RPMI7951 (cell line): ENCODE measurements at regions not wholly inside any gene's neighbourhood (a gene's known extent, or its start where the extent isn't known, plus 50 kb on each side); places are given as distances from the start of the nearest gene placed in this dataset.
"Not testable (repeated sequence)": the region's sequence is repeated elsewhere in the genome, so short reads cannot be mapped to it uniquely, and the experiment has no call there.

Experiments used
- DNase-seq: peaks from one replicate; pipeline ENCODE4 v3.0.0-alpha.2; 2012; ENCODE audit warnings: low read depth

DNA sequence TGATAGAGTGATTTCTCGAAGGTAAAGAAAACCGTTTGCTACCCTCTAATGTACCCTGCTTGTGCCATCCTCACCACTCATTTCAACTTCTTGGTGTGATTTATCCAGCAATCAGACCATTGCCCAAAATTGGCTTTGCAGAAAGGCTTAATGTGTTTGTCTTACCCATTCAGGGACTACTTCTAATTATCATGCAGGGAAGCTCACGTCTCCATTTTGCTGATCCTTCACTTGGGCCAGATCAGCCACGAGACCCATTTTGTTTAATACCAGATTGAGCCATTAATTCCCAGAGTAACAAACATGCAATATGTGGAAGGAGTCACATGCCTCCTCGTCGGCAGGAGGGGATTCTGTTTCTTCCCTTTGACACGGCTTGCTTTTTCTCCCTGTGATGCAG is 51.1 kb upstream of the CRY1 start:
- no peak for DNase-seq

DNA sequence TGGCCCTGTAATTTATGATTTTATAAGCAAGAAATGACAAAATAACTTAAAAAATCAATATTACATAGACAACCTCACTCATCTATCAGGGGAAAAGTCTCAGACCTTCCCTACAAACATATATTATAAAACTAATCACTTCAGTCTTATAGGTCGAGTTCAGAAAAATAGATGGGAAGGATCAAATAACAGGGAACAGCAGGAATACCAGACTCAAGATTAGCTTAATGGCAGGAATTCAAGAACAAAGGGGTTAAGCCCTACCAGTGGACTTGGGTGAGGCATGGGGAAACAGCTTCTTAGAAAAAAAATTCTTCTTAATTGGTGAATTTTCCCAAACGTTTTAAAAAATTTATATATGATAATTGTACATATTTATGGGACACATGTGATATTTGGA is 51.6 kb upstream of the CRY1 start:
- peak; percentile 5 for DNase-seq

DNA sequence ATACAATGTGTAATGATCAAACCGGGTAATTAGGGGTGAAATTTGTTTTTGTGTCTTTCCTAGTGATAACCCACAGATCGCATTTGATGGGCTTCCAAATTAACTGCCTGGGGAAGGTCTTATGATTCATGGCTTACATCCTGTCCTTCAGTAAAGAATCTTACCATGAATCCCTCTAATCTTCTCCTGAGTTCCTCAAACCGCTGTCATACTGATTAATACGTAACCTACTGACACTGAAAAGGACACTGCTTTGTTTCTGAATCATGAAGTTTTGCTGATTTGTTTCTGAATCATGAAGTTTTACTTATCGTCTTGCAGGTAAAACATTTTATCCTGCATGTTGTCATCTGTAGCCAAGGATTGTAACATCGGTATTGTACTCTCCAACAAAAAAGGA is 52.0 kb upstream of the CRY1 start:
- peak; percentile 53 for DNase-seq

DNA sequence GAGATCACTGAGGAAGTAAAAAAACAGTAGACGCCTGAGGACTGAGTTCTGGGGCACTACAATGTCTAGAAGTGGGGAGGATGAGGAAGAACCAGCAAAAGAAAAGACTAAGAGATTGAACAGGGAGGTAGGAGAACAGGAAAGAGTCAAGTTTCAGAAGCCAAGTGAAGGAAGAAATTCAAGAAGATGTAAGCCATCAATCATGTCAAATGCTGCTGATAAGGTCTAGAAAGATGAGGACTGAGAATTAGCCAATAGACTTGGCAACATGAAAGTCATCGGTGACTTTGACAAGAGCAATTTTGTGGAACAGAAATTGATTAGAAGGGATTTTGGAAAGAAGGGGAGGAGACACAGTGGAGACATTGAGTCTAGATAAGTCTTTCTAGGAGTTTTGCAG is 54.8 kb upstream of the CRY1 start:
- DNase-seq = no peak

DNA sequence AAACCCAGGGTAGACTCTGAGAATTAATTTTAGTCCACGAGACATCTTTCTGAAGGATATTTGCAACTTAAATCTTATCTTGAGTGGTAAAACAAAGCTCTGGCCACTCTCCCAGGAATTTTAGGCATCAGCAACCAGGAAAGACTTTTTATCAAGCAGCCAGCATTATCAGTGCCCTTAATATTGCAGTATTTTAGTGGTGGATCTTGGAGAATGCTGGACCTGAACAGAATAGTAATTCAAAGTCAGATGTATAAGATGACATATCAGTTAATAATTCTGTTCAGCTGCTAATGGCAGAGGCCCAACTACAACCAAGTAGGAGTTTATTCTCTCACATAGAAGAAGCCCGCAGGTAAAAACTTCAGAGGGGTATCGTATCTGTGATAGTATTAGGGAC is 59.0 kb upstream of the CRY1 start:
- DNase-seq = no peak

DNA sequence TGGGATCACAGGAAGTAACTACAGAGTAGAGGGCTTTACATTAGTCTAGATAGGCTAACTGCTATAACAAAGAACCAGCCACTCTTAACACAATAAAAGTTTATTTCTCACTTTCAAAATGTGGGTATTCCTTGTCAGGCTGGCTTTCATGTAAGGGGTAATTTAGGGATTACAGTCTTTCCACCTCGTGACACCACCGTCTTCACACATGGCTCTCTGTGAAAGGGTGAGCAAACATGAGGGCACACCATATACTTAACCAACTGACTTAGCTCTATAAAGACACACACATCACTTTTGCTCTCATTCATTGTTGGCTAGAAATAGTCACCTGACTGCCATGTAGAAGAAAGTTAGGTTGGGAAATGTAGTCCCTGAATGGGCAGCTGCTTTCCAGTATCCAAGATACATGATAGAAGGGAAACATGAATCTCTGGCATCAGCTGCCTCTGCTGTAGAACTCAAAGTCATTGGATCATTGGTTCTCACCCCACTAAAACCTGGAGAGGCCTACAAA is 66.1 kb upstream of the CRY1 start:
- no peak for DNase-seq

DNA sequence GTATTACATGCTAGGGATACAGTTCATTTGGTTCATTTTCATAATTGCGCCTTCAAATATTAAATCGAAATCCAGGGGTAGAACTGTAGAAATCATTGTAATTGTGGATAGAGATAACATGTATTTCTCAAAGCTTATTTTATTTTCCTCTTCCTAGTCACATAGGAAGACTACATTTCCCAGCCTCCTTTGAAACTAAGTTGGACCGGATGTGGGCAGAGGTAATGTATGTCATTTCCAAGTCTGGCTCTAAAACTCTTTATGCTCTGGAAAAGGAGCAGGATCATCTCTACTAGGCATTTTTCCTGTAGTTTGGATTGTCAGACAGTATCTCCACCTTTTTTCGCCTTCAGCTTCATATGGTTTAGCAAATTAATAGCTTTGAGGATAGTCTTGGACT is 70.1 kb upstream of the CRY1 start:
- DNase-seq = peak; percentile 7

DNA sequence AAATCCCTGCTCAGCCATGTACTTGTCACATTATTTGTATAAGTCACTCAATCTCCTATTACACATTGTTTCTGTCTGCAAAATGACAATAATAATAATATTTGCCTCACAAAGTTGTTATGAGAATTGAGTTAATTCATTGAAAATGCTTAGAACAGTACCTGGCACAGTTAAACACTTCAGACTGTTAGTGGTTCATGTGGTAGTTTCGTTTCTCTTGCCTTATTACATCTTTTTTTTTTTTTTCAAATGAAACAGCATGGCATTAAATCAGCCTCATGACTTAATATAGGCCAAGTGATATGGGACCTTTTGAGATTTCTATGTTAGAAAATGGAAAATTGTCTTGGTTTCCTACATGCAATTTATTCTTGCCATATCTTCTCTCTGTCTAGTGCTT is 71.0 kb upstream of the CRY1 start:
- DNase-seq = no peak

DNA sequence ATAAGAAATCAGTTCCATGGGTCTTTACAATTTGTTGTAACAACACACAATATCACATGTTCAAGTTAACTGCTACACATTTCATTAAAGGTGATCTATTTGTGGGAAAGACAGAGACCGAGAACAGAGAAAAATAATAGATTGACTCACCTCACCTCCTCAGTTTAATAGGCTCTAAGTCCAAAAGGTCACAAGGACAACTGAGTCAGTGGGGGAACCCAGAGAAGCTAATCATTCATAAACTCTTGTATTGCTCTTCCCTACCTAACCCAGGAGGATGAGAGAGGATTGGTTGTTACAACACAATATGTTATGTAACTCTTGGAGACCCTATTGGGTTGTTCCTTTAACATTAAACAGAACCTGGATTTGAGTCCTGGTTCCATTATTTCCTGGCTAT is 72.2 kb upstream of the CRY1 start:
- DNase-seq = no peak

DNA sequence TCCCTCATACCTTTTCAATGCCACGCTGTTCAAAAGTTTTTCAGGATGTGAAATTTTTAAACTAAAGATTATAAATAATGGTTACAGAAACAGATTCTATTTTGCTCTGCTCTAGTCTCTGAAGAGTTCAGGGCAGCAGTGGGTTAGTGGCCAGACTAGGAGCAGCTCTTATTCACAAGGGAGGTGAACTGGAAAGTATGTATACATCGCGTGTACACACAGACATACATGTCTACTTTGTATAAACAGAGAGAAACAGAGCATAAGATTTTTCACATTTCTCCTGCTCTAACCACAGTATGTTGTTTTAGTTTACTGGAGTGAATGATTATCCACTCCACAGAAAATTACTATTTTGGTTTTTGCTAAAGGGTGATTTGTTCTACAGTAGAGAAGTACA is 74.4 kb upstream of the CRY1 start:
- no peak for DNase-seq

DNA sequence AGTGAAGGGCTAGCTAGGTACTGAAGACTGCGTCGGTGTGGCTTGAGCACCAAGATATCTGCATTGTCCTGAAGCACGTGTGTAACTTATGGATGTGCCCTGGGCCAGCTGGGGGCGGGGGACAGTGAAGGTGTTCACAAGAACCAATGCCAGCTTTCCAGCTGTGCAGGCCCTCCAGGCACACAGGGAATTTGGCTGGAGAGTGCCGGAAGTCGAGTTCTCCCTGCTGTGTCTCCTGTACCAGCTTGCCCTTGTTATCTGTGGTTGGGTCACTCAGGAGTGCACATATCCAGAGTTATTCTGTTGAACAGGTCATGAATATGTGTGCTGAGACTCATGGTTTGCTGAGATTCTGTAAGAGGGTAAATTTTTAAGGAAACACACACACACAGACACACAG is 75.9 kb upstream of the CRY1 start:
- no peak for DNase-seq

DNA sequence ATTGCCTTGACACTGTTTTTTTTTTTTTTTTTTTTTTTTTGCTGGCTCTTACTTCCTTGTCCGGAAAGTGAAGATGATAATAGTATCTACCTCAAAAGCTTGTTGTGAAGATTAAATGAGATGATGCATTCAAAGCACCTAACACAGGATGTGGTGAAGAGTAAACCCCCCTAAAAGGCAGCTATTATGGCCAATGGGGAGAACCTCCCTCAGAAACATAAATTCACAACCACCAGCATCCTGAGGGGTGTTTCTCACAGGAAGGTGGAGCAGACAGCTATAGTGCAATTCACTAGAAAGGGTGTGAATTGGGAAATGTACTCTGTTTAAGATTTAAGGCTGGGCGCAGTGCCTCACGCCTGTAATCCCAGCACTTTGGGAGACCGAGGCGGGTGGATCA is 85.4 kb upstream of the CRY1 start:
- DNase-seq = no peak

DNA sequence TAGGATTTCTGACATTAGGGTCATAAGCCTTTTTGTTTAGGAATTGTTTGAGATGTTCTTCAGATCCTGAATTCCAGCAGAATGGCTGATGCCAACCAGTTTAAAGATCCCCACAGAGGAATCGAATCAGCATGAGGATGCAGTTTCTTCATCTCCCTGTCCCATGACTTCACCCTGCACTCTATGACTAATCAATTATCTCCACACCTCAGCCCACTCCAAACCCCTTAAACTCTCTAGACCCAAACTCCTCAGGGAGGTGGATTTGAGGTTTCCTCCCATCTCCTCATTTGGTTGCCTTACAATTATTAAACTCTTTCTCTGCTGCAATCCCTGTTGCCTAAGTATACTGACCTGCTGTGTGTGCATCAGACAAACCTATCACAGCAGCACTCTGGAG is 86.5 kb upstream of the CRY1 start:
- DNase-seq = no peak

DNA sequence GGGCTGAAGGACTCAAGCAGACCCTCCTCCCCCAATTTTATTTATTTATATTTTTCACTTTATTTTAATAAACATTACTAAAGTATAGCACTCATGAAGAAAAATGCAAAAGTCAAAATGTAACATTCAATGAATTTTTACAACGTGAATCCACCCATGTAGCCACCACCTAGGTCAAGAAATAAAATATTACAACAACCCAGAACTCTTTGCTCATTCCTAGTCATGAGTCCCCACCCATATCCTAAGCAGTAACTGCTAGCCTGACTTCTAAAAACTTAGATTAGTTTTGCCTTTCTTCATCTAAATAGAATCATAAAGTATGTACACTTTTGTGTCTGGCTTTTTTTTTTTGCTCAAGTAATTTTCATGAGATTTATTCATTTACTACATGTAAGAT is 86.9 kb upstream of the CRY1 start:
- no peak for DNase-seq

DNA sequence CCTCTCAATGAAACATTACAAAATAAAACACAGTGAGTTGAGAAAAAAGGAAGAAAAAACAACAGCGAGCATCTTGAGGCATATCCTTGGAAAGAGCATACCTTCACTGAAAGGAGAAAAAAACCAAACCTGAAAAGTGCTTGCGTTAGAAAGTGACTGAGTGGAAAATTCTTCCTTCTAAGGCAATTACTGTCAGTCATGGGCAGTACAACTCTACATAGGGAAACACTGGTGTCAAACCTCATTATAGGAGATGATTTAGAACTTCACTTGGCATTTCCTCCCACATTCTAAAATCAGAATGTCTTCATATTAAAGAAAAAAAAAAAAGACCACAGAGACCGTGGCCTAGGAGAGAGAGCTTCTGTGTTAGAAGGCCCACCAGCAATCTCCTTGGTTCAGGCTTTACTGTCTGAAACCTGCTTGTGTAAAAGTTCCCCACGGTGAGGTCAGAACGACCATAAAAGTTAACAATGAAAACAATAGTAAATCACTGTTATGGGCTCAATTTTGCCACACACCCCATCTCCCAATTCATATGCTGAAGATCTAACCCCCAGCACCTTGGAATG is 91.1 kb upstream of the CRY1 start:
- DNase-seq = no peak

DNA sequence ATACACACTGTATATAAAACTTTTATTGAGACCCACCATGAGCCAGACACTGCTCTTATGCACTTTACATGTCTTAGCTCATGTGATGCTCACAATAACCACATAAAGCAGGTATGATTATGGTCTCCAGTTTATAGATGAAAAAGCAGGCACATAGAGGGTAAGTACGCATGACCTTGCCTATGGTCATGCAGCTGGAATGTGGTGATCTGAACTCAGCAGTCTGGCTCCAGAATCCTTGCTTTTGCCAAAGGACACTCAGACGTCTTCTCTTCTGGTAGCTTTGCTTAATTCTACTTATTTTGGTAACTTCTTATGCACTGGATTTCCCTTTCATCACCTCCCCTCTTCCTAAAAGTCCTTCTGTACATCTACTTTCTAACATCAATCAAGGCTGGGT is 103.3 kb upstream of the CRY1 start:
- DNase-seq = no peak

DNA sequence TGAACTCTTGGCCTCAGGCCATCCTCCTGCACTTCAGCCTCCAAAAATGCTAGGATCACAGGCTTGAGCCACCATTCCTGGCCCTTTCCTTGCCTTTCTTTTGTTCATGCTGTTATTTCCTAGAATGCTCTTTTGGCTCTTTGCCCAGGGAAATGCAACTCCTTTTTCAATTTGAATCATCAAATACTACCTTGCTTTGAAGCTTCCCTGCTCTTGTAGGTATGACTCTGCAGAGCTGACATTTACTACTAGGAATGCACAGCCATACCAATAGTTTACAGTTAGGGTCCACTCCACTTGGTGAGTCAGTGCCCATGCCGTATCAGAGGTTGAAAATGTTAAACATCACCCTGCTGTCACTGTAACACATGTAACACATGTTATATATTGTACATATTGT is 107.0 kb upstream of the CRY1 start:
- peak; percentile 19 for DNase-seq

DNA sequence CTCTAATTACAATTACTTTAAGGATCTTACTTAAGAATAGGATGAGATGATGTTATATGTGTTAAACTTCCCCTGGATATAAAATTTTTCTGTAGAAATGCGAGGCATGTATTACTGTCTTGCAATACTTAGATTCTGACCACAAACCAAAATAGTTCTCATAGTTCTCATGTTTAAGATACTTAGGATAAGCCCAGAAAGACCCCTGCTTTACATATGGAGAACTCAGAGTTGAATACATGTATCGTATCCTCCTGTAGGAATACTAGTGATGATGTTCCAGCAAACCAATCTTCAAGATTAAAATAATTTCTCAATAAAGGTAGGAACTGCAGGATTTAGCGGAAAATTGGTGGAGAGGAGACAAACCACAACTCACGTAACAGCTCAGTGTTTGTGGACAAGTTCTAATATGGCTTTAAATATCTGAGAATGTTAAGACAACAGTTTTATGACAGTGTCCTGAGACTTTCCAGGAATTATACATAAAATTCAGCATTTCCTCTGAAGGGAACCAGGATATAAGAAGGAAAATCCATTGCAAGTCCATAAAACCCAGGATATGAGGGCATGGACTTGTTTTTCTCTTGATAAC is 114.7 kb upstream of the CRY1 start:
- no peak for DNase-seq

DNA sequence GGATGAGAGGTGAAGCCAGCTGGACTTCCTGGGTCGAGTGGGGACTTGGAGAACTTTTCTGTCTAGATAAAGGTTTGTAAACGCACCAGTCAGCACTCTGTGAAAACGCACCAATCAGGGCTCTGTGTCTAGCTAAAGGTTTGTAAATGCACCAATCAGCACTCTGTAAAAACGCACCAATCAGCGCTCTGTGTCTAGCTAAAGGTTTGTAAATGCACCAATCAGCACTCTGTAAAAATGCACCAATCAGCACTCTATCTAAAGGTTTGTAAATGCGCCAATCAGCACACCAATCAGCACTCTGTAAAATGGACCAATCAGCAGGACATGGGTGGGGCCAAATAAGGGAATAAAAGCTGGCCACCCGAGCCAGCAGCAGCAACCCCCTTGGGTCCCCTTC is 116.4 kb upstream of the CRY1 start:
- not testable (repeated sequence) for DNase-seq

DNA sequence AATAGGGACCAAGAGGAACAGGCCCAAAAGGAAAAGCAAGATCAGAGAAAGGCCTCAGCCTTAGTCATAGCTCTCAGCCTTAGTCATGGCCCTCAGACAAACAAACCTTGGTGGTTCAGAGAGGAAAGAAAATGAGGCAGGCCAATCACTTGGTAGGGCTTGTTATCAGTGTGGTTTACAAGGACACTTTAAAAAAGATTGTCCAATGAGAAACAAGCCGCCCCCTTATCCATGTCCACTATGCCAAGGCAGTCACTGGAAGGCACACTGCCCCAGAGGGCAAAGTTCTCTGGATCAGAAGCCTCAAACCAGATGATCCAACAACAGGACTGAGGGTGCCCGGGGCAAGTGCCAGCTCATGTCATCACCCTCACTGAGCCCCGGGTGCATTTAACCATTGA is 121.0 kb upstream of the CRY1 start:
- peak; percentile 80 for DNase-seq

DNA sequence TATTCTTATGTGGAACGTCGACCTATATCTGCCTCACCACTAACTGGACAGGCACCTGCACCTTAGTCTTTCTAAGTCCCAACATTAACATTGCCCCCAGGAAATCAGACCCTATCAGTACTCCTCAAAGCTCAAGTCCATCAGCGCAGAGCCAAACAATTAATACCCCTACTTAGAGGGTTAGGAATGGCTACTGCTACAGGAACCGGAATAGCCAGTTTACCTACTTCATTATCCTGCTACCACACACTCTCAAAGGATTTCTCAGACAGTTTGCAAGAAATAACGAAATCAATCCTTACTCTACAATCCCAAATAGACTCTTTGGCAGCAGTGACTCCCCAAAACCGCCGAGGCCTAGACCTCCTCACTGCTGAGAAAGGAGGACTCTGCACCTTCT is 123.1 kb upstream of the CRY1 start:
- not testable (repeated sequence) for DNase-seq

DNA sequence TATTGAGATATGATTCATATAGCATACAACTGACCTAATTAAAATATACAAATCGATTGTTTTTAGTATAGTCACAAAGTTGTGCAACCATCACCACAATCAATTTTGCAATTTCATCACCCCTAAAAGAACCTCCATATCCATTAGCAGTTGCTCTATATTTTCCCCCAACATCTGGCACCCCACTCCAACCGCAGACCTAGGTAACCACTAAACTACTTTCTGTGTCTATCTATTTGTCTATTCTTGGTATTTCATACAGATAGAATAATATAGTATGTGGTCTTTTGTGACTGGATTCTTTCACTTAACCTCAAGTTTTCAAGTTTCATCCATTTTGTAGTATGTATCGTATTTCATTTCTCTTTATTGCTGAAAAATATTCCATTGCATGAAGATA is 126.0 kb upstream of the CRY1 start:
- DNase-seq = no peak

DNA sequence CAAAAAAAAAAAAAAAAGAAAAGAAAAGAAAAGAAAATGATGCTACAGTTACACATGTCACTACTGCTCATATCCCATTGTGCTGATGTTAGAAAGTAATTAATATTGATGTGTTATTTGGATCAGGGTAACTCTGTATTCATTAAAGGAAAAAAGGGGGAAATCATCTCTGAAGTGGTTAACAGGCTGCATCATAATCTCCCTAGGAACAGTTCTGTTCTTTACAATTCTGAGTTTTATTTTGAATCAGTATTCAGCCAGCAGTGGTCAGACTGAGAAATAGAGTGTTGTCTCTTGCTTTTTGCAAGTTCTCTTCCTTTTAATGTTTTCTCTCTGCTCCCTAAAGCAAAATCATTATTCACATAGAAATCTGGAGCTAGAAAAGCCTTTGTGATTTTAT is 128.6 kb upstream of the CRY1 start:
- no peak for DNase-seq

DNA sequence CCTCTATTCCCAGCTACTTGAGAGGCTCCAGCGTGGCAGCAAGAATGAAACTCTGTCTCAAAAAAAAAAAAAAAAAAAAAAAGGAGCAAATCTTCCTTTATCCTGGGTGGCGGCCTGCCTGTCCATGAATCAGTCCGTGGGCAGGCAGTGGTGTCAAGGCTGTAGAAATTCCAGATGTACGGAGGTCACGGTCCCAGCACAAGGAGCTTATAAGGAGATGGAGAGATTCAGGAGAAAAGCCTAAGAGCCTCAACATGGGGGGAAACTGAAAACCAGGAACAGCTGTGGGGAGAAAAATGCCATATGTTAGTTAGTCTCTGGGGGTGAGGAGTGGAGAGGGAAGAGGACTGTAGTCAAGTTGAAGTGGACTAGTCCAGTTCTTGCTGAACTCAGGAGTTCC is 130.5 kb upstream of the CRY1 start:
- peak; percentile 40 for DNase-seq
